H1 (cell line): ENCODE measurements at regions not wholly inside any gene's neighbourhood (a gene's known extent, or its start where the extent isn't known, plus 50 kb on each side); places are given as distances from the start of the nearest gene placed in this dataset.

Source experiments
- SUZ12 ChIP-seq: fragments of 200-600 bp; sonication (generic); IDR thresholded peaks from 2 replicates; pipeline ENCODE4 v1.6.1; 2012; ENCODE audit warnings: mild to moderate bottlenecking, inconsistent platforms, low read length, moderate library complexity, mixed read lengths
- TF ChIP-seq, protein P1 (sequence below): fragments of 300-600 bp; sonication (generic); IDR thresholded peaks from 2 replicates; pipeline ENCODE4 v1.7.1; 2012; ENCODE audit warnings: low read length, moderate library complexity, mild to moderate bottlenecking, inconsistent platforms; ENCODE audit not compliant: insufficient replicate concordance
- TF ChIP-seq, protein P2 (sequence below), 3 experiments: IDR thresholded peaks; 1 replicate in 2 of 3; 2 replicates in 1 of 3; pipeline versions ENCODE4 v1.5.1 to v1.6.1; 2011; ENCODE audit warnings: low read length in 3 of 3, mild to moderate bottlenecking in 3 of 3, inconsistent platforms in 2 of 3, low read depth in 1 of 3, moderate library complexity in 1 of 3; ENCODE audit not compliant: insufficient read depth in 1 of 3; ENCODE audit errors: control extremely low read depth in 1 of 3

DNA sequence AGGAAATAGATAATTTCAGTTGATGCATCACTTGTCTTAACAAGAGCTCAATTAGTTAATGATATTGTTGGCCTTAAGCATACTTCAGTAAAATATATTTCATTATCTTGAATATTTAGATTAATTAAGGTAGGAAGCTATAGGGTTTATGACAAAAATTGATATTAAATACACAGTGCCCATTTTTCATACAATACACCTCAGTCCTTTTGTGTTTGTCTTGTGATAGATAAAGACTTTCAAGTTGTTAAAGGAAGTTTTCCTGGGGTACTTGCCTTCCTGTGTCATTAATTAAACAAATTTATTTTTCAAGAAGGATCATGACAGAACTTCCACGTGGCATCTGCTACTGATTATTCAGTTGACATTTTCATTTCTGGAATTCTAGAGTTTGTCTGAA, 420.5 kb downstream of the MTX2 start (continued):
- TF ChIP-seq, protein P1, sequence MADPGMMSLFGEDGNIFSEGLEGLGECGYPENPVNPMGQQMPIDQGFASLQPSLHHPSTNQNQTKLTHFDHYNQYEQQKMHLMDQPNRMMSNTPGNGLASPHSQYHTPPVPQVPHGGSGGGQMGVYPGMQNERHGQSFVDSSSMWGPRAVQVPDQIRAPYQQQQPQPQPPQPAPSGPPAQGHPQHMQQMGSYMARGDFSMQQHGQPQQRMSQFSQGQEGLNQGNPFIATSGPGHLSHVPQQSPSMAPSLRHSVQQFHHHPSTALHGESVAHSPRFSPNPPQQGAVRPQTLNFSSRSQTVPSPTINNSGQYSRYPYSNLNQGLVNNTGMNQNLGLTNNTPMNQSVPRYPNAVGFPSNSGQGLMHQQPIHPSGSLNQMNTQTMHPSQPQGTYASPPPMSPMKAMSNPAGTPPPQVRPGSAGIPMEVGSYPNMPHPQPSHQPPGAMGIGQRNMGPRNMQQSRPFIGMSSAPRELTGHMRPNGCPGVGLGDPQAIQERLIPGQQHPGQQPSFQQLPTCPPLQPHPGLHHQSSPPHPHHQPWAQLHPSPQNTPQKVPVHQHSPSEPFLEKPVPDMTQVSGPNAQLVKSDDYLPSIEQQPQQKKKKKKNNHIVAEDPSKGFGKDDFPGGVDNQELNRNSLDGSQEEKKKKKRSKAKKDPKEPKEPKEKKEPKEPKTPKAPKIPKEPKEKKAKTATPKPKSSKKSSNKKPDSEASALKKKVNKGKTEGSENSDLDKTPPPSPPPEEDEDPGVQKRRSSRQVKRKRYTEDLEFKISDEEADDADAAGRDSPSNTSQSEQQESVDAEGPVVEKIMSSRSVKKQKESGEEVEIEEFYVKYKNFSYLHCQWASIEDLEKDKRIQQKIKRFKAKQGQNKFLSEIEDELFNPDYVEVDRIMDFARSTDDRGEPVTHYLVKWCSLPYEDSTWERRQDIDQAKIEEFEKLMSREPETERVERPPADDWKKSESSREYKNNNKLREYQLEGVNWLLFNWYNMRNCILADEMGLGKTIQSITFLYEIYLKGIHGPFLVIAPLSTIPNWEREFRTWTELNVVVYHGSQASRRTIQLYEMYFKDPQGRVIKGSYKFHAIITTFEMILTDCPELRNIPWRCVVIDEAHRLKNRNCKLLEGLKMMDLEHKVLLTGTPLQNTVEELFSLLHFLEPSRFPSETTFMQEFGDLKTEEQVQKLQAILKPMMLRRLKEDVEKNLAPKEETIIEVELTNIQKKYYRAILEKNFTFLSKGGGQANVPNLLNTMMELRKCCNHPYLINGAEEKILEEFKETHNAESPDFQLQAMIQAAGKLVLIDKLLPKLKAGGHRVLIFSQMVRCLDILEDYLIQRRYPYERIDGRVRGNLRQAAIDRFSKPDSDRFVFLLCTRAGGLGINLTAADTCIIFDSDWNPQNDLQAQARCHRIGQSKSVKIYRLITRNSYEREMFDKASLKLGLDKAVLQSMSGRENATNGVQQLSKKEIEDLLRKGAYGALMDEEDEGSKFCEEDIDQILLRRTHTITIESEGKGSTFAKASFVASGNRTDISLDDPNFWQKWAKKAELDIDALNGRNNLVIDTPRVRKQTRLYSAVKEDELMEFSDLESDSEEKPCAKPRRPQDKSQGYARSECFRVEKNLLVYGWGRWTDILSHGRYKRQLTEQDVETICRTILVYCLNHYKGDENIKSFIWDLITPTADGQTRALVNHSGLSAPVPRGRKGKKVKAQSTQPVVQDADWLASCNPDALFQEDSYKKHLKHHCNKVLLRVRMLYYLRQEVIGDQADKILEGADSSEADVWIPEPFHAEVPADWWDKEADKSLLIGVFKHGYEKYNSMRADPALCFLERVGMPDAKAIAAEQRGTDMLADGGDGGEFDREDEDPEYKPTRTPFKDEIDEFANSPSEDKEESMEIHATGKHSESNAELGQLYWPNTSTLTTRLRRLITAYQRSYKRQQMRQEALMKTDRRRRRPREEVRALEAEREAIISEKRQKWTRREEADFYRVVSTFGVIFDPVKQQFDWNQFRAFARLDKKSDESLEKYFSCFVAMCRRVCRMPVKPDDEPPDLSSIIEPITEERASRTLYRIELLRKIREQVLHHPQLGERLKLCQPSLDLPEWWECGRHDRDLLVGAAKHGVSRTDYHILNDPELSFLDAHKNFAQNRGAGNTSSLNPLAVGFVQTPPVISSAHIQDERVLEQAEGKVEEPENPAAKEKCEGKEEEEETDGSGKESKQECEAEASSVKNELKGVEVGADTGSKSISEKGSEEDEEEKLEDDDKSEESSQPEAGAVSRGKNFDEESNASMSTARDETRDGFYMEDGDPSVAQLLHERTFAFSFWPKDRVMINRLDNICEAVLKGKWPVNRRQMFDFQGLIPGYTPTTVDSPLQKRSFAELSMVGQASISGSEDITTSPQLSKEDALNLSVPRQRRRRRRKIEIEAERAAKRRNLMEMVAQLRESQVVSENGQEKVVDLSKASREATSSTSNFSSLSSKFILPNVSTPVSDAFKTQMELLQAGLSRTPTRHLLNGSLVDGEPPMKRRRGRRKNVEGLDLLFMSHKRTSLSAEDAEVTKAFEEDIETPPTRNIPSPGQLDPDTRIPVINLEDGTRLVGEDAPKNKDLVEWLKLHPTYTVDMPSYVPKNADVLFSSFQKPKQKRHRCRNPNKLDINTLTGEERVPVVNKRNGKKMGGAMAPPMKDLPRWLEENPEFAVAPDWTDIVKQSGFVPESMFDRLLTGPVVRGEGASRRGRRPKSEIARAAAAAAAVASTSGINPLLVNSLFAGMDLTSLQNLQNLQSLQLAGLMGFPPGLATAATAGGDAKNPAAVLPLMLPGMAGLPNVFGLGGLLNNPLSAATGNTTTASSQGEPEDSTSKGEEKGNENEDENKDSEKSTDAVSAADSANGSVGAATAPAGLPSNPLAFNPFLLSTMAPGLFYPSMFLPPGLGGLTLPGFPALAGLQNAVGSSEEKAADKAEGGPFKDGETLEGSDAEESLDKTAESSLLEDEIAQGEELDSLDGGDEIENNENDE: no peak
- no peak for TF ChIP-seq SUZ12
- TF ChIP-seq, protein P2, sequence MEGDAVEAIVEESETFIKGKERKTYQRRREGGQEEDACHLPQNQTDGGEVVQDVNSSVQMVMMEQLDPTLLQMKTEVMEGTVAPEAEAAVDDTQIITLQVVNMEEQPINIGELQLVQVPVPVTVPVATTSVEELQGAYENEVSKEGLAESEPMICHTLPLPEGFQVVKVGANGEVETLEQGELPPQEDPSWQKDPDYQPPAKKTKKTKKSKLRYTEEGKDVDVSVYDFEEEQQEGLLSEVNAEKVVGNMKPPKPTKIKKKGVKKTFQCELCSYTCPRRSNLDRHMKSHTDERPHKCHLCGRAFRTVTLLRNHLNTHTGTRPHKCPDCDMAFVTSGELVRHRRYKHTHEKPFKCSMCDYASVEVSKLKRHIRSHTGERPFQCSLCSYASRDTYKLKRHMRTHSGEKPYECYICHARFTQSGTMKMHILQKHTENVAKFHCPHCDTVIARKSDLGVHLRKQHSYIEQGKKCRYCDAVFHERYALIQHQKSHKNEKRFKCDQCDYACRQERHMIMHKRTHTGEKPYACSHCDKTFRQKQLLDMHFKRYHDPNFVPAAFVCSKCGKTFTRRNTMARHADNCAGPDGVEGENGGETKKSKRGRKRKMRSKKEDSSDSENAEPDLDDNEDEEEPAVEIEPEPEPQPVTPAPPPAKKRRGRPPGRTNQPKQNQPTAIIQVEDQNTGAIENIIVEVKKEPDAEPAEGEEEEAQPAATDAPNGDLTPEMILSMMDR (IDR thresholded peaks at IDR 0.05; ENCODE audit: control extremely low read depth in 1 of 3, insufficient read depth in 1 of 3, low read depth in 1 of 3, low read length in 3 of 3): no peak
